DND-41 (cell line): ENCODE measurements at regions not wholly inside any gene's neighbourhood (a gene's known extent, or its start where the extent isn't known, plus 50 kb on each side); places are given as distances from the start of the nearest gene placed in this dataset.

Experiments
- ATAC-seq: fragments of 200-7000 bp; cut with Tn5 transposase; 3 replicates; pipeline ENCODE4 v1.9.1; 2021; ENCODE audit warnings: low read depth; ENCODE audit not compliant: insufficient read depth
- DNase-seq: peaks from one replicate; pipeline ENCODE4 v3.0.0-alpha.2; 2020
- H2AFZ ChIP-seq: 2 replicates; pipeline ENCODE4 v1.6.0; 2012; ENCODE audit warnings: low read depth, low read length
- H3K27ac ChIP-seq: 2 replicates; pipeline ENCODE4 v1.5.1; 2012; ENCODE audit warnings: low read length, inconsistent platforms
- H3K27me3 ChIP-seq: fragments of 200-600 bp; sonication (generic); 2 replicates; pipeline ENCODE4 v1.6.0; 2012; ENCODE audit warnings: low read length, mild to moderate bottlenecking, inconsistent platforms; ENCODE audit not compliant: insufficient read depth, poor library complexity
- H3K36me3 ChIP-seq: 2 replicates; pipeline ENCODE4 v1.5.1; 2012; ENCODE audit warnings: low read length, inconsistent platforms; ENCODE audit not compliant: insufficient read depth
- H3K4me1 ChIP-seq: 2 replicates; pipeline ENCODE4 v1.5.1; 2012; ENCODE audit warnings: mild to moderate bottlenecking, low read length; ENCODE audit not compliant: insufficient read depth
- H3K4me2 ChIP-seq: 2 replicates; pipeline ENCODE4 v1.6.0; 2012; ENCODE audit warnings: mild to moderate bottlenecking, moderate library complexity, low read length, inconsistent platforms; ENCODE audit not compliant: insufficient read depth
- H3K4me3 ChIP-seq, 2 experiments: fragments of 200-600 bp in 1 of 2; shearing (Covaris generic) in 1 of 2; 2 replicates each; pipeline ENCODE4 v1.5.1; 2012 to 2016; ENCODE audit warnings: inconsistent platforms in 2 of 2, low read length in 2 of 2, mild to moderate bottlenecking in 2 of 2, low read depth in 1 of 2, moderate library complexity in 1 of 2
- H3K79me2 ChIP-seq: 2 replicates; pipeline ENCODE4 v1.6.0; 2012; ENCODE audit warnings: low read length, inconsistent platforms; ENCODE audit not compliant: insufficient read depth
- H3K9ac ChIP-seq: 2 replicates; pipeline ENCODE4 v1.6.0; 2012; ENCODE audit warnings: low read depth, mild to moderate bottlenecking, inconsistent platforms, low read length, moderate library complexity
- H3K9me3 ChIP-seq: 2 replicates; pipeline ENCODE4 v1.5.1; 2012; ENCODE audit warnings: low read length, moderate library complexity, mild to moderate bottlenecking, inconsistent platforms; ENCODE audit not compliant: insufficient read depth, severe bottlenecking
- H4K20me1 ChIP-seq: 2 replicates; pipeline ENCODE4 v1.6.0; 2012; ENCODE audit warnings: low read length; ENCODE audit not compliant: insufficient read depth
- EZH2 ChIP-seq: IDR thresholded peaks from 3 replicates; pipeline ENCODE4 v1.6.1; 2012; ENCODE audit warnings: borderline replicate concordance, low read depth, mild to moderate bottlenecking, moderate library complexity, low read length, inconsistent platforms; ENCODE audit not compliant: severe bottlenecking
- TF ChIP-seq, protein P1 (sequence below): IDR thresholded peaks from 2 replicates; pipeline ENCODE4 v1.5.1; 2012; ENCODE audit warnings: borderline replicate concordance, low read length, moderate library complexity, mild to moderate bottlenecking; ENCODE audit not compliant: poor library complexity, severe bottlenecking; ENCODE audit errors: extremely low read depth

DNA sequence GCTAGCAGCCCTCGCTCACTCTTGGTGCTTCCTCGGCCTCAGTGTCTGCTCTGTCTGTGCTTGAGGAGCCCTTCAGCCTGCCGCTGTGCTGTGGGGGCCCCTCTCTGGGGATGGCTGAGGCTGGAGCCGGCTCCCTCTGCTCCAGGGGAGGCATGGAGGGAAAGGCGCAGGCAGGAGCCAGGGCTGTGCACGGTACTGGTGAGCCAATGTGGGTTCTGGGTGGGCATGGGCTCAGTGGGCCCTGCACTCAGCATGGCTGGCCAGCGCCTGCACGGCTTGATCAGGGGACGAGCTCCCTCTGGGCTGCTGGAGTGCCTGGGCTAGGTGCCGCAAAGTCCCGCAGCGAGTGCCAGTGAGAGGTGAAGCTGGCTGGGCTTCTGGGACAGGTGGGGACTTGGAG lies 260.0 kb downstream of the SI start:
- Histone ChIP-seq H3K27ac (no peak overlapping the region), H3K27me3 (no peaks in the 10 kb centered on the region), H2AFZ (no peak overlapping the region), H3K36me3 (no peaks in the 10 kb centered on the region), H3K79me2 (no peaks in the 10 kb centered on the region), H3K4me3 (no peak overlapping the region), H3K9me3 (peaks cover 7% of the 10 kb centered on the region), H4K20me1 (no peaks in the 10 kb centered on the region), H3K9ac (no peak overlapping the region), H3K4me2 (no peak overlapping the region), H3K4me1 (no peaks in the 10 kb centered on the region)
- ATAC-seq (no peak), DNase-seq (no peak)
- no peak for TF ChIP-seq EZH2
- TF ChIP-seq, protein P1, sequence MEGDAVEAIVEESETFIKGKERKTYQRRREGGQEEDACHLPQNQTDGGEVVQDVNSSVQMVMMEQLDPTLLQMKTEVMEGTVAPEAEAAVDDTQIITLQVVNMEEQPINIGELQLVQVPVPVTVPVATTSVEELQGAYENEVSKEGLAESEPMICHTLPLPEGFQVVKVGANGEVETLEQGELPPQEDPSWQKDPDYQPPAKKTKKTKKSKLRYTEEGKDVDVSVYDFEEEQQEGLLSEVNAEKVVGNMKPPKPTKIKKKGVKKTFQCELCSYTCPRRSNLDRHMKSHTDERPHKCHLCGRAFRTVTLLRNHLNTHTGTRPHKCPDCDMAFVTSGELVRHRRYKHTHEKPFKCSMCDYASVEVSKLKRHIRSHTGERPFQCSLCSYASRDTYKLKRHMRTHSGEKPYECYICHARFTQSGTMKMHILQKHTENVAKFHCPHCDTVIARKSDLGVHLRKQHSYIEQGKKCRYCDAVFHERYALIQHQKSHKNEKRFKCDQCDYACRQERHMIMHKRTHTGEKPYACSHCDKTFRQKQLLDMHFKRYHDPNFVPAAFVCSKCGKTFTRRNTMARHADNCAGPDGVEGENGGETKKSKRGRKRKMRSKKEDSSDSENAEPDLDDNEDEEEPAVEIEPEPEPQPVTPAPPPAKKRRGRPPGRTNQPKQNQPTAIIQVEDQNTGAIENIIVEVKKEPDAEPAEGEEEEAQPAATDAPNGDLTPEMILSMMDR, result no peak

DNA sequence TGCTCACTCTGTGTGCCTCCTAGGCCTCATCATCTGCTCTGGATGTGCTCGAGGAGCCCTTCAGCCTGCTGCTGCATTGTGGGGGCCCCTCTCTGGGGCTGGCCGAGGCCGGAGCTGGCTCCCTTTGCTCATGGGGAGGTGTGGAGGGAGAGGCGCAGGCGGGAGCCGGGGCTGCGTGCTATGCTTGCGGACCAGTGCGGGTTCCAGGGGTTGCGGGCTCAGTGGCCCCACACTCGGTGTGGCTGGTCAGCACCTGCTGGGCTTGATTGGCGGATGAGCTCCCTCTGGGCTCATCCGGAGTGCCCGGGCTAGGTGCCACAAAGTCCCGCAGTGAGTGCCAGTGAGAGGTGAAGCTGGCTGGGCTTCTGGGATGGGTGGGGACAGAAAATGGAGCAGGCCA lies 264.2 kb downstream of the SI start:
- H3K9ac ChIP-seq, result no peak overlapping the region
- H3K9me3 ChIP-seq, result peaks cover 7% of the 10 kb centered on the region
- TF ChIP-seq EZH2, result no peak
- TF ChIP-seq, protein P1, result no peak
- H3K79me2 ChIP-seq, result no peaks in the 10 kb centered on the region
- no peaks in the 10 kb centered on the region for H4K20me1 ChIP-seq
- no peak overlapping the region for H3K4me2 ChIP-seq
- no peak overlapping the region for H2AFZ ChIP-seq
- H3K4me3 ChIP-seq, result no peak overlapping the region
- DNase-seq, result no peak
- no peaks in the 10 kb centered on the region for H3K27me3 ChIP-seq
- H3K4me1 ChIP-seq, result no peaks in the 10 kb centered on the region
- no peak for ATAC-seq
- no peak overlapping the region for H3K27ac ChIP-seq
- H3K36me3 ChIP-seq, result no peaks in the 10 kb centered on the region

DNA sequence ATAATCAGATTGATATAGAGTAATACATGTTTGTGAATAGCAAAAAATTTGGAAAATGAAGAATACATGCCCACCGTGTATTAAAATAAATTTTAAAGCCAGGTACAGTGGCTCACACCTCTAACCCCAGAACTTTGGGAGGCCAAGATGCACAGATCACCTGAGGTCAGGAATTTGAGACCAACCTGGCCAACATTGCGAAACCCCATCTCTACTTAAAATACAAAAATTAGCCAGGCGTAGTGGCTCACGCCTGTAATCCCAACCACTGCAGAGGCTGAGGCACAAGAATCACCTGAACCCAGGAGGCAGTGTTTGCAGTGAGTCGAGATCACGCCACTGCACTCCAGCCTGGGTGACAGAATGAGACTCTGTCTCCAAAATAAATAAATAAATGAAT lies 266.3 kb downstream of the SI start:
- no peaks in the 10 kb centered on the region for H3K79me2 ChIP-seq
- DNase-seq, result no peak
- ATAC-seq, result no peak
- H4K20me1 ChIP-seq, result no peaks in the 10 kb centered on the region
- H3K4me1 ChIP-seq, result no peaks in the 10 kb centered on the region
- no peak overlapping the region for H3K27ac ChIP-seq
- no peak overlapping the region for H3K4me3 ChIP-seq
- no peaks in the 10 kb centered on the region for H3K36me3 ChIP-seq
- no peaks in the 10 kb centered on the region for H3K9me3 ChIP-seq
- TF ChIP-seq, protein P1, result no peak
- no peak for TF ChIP-seq EZH2
- no peak overlapping the region for H3K9ac ChIP-seq
- no peaks in the 10 kb centered on the region for H3K27me3 ChIP-seq
- H2AFZ ChIP-seq, result no peak overlapping the region
- H3K4me2 ChIP-seq, result no peak overlapping the region

DNA sequence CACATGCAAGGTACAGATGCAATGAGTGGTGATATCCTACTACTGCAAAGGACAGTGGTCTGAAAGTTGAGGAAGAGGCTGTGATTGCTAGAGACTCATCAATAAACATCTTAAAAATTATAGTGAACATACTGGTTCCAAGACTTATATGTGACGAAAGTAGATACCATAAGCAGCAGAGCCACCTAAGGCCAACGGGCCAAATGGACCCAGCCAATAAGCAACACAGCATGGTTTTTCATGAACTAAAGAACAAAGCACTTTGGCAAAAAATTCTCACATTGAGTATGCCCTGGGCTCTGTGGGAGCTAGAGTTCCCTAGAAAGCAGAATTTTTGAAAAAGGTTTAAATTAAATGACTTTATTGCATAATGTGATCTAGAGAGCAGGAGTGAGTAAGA lies 272.1 kb downstream of the SI start:
- TF ChIP-seq, protein P1, result peak; percentile 3
- no peak for TF ChIP-seq EZH2
- Histone ChIP-seq H3K9ac (no peak overlapping the region), H4K20me1 (no peaks in the 10 kb centered on the region), H3K4me3 (no peak overlapping the region), H3K27ac (no peak overlapping the region), H3K79me2 (no peaks in the 10 kb centered on the region), H3K4me2 (no peak overlapping the region), H3K27me3 (no peaks in the 10 kb centered on the region), H3K36me3 (no peaks in the 10 kb centered on the region), H3K9me3 (no peaks in the 10 kb centered on the region), H2AFZ (no peak overlapping the region), H3K4me1 (no peaks in the 10 kb centered on the region)
- ATAC-seq, result no peak
- no peak for DNase-seq
